Esophagus muscularis mucosa (tissue), 4 donors: ENCODE measurements at regions not wholly inside any gene's neighbourhood (a gene's known extent, or its start where the extent isn't known, plus 50 kb on each side); places are given as distances from the start of the nearest gene placed in this dataset.

Experiments used
- DNase-seq: peaks from one replicate; pipeline ENCODE4 v3.0.0-alpha.2; 2017; ENCODE audit errors: extremely low spot score
- H3K27ac ChIP-seq, 4 donors: fragments of 200-600 bp; sonication (generic); replicated peaks in 1 of 4; 1 replicate in 3 of 4; 2 replicates in 1 of 4; pipeline ENCODE4 v1.5.1; 2016 to 2019; ENCODE audit warnings: mild to moderate bottlenecking in 1 of 4
- H3K27me3 ChIP-seq, 4 donors: fragments of 200-600 bp; sonication (generic); one replicate each; pipeline versions ENCODE4 v1.5.1 to v1.6.0; 2016 to 2019
- H3K36me3 ChIP-seq, 4 donors: fragments of 200-600 bp; sonication (generic); one replicate each; pipeline ENCODE4 v1.5.1; 2016 to 2019
- H3K4me1 ChIP-seq, 4 donors: fragments of 200-600 bp; sonication (generic); one replicate each; pipeline ENCODE4 v1.5.1; 2016 to 2019
- H3K4me3 ChIP-seq, 4 donors: fragments of 200-600 bp; sonication (generic); 1 replicate in 2 of 4; 2 replicates in 2 of 4; pipeline ENCODE4 v1.5.1; 2016 to 2019; ENCODE audit warnings: mild to moderate bottlenecking in 4 of 4, moderate library complexity in 1 of 4
- H3K9me3 ChIP-seq, 4 donors: fragments of 200-600 bp; sonication (generic); 1 replicate in 3 of 4; 2 replicates in 1 of 4; pipeline ENCODE4 v1.5.1; 2016 to 2019
- CTCF ChIP-seq, 3 experiments: fragments of 200-600 bp in 2 of 3; fragments of 450-650 bp in 1 of 3; sonication (generic) in 2 of 3; IDR thresholded peaks; one replicate each; pipeline ENCODE4 v1.5.1; 2017 to 2019; ENCODE audit warnings: antibody characterized with exemption in 3 of 3, mild to moderate bottlenecking in 2 of 3, moderate library complexity in 1 of 3
- EP300 ChIP-seq: sonication (generic); formaldehyde crosslinking; IDR thresholded peaks from one replicate; pipeline ENCODE4 v1.6.1; 2017; ENCODE audit warnings: antibody characterized with exemption
- POLR2A ChIP-seq: fragments of 450-650 bp; IDR thresholded peaks from one replicate; pipeline ENCODE4 v1.6.1; 2017; ENCODE audit warnings: antibody characterized with exemption, moderate library complexity, mild to moderate bottlenecking, low read depth
- POLR2AphosphoS5 ChIP-seq, 2 donors: sonication (generic); formaldehyde crosslinking; IDR thresholded peaks; one replicate each; pipeline ENCODE4 v1.6.1; 2017; ENCODE audit warnings: antibody characterized with exemption in 2 of 2
- WGBS: methylation state at CpG from one replicate; pipeline ENCODE4 v1.1.5; 2018; 5-methylcytosine and 5-hydroxymethylcytosine counted together
- intact Hi-C: fragments of 100-400 bp; cut with DNase I; formaldehyde crosslinking; loops from one replicate; pipeline ENCODE4 v1.15.1; 2023

- no peak for DNase-seq
- Histone ChIP-seq H3K27ac (no peak overlapping the region), H3K27me3 (no peaks in the 10 kb centered on the region), H3K36me3 (no peaks in the 10 kb centered on the region), H3K4me1 (no peaks in the 10 kb centered on the region), H3K4me3 (no peak overlapping the region), H3K9me3 (peaks cover 0 to 5% (median 1%) of the 10 kb centered on the region in 4 donors)
- intact Hi-C loops = no loop called here
- TF ChIP-seq POLR2A = no peak
- no peak for TF ChIP-seq POLR2AphosphoS5 (IDR thresholded peaks at IDR 0.05)
- no peak for TF ChIP-seq EP300
- no peak for TF ChIP-seq CTCF (IDR thresholded peaks at IDR 0.05)
- WGBS = 74% methylated on average over 1 of the region's 1 CpG
Observed at GRCh38 chr3:176769547-176770190, 427.6 kb downstream of the TBL1XR1 start.

GRCh38 chr3:176767385-176767784, 429.9 kb downstream of the TBL1XR1 start:
- no peak overlapping the region for H3K27ac ChIP-seq
- H3K9me3 ChIP-seq = peaks cover 0 to 4% (median under 1%) of the 10 kb centered on the region in 4 donors
- no peak overlapping the region for H3K4me3 ChIP-seq
- TF ChIP-seq POLR2A (no peak), EP300 (no peak), CTCF (IDR thresholded peaks at IDR 0.05) (no peak), POLR2AphosphoS5 (IDR thresholded peaks at IDR 0.05) (no peak)
- DNase-seq = no peak
- no peaks in the 10 kb centered on the region for H3K36me3 ChIP-seq
- H3K4me1 ChIP-seq = no peaks in the 10 kb centered on the region
- 55% methylated on average over 2 of the region's 2 CpGs for WGBS
- no peaks in the 10 kb centered on the region for H3K27me3 ChIP-seq
- intact Hi-C loops = no loop called here

- Histone ChIP-seq H3K4me3 (no peak overlapping the region), H3K27ac (no peak overlapping the region), H3K9me3 (peaks cover 0 to 3% (median 0%) of the 10 kb centered on the region in 4 donors), H3K4me1 (no peaks in the 10 kb centered on the region), H3K27me3 (no peaks in the 10 kb centered on the region), H3K36me3 (no peaks in the 10 kb centered on the region)
- no peak for DNase-seq
- 69% methylated on average over 1 of the region's 1 CpG for WGBS
- TF ChIP-seq POLR2A = no peak
- intact Hi-C loops = no loop called here
Observed at GRCh38 chr3:176766862-176767261, 430.4 kb downstream of the TBL1XR1 start.

- H3K36me3 ChIP-seq = no peaks in the 10 kb centered on the region
- no peaks in the 10 kb centered on the region for H3K27me3 ChIP-seq
- no peak overlapping the region for H3K27ac ChIP-seq
- TF ChIP-seq EP300 (no peak), POLR2AphosphoS5 (IDR thresholded peaks at IDR 0.05) (no peak), POLR2A (no peak), CTCF (IDR thresholded peaks at IDR 0.05) (no peak)
- intact Hi-C loops = no loop called here
- 87% methylated on average over 3 of the region's 3 CpGs for WGBS
- H3K9me3 ChIP-seq = peaks cover 0 to 3% (median 0%) of the 10 kb centered on the region in 4 donors
- H3K4me3 ChIP-seq = no peak overlapping the region
- DNase-seq = no peak
- no peaks in the 10 kb centered on the region for H3K4me1 ChIP-seq
Observed at GRCh38 chr3:176765382-176765900, 431.8 kb downstream of the TBL1XR1 start.

GRCh38 chr3:176759815-176760506, 437.3 kb downstream of the TBL1XR1 start:
- H3K4me3 ChIP-seq = no peak overlapping the region
- no peak overlapping the region for H3K27ac ChIP-seq
- intact Hi-C loops = no loop called here
- TF ChIP-seq EP300 = no peak
- no peak for TF ChIP-seq CTCF (IDR thresholded peaks at IDR 0.05)
- no peak for TF ChIP-seq POLR2AphosphoS5 (IDR thresholded peaks at IDR 0.05)
- no peak for TF ChIP-seq POLR2A
- H3K4me1 ChIP-seq = no peaks in the 10 kb centered on the region
- peaks cover 0 to 3% (median 0%) of the 10 kb centered on the region in 4 donors for H3K9me3 ChIP-seq
- no peaks in the 10 kb centered on the region for H3K36me3 ChIP-seq
- no peaks in the 10 kb centered on the region for H3K27me3 ChIP-seq
- no peak for DNase-seq
